HG02884 (cell line): ENCODE measurements at regions not wholly inside any gene's neighbourhood (a gene's known extent, or its start where the extent isn't known, plus 50 kb on each side); places are given as distances from the start of the nearest gene placed in this dataset.

Experiments
- ATAC-seq: cut with Tn5 transposase; IDR thresholded peaks from one replicate; pipeline ENCODE4 v1.9.1; 2021; ENCODE audit warnings: mild to moderate bottlenecking, moderate library complexity; ENCODE audit not compliant: unreplicated experiment

DNA sequence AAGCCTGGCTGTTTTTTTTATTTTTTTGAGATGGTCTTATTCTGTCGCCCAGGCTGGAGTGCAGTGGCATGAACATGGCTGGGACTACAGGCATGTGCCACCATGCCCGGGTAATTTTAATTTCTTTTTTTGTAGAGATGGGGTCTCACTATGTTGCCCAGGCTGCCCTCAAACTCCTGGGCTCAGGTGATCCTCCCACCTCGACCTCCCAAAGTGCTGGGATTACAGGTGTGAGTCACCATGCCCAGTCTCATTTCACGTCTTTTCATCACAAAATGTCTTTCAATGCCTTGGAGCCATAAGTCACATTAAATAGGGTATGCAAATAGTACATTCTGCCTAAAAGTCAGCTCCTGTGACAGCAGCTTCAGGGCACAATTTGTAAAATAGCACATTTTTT lies 52.8 kb downstream of the SOX2 start:
- no peak for ATAC-seq

DNA sequence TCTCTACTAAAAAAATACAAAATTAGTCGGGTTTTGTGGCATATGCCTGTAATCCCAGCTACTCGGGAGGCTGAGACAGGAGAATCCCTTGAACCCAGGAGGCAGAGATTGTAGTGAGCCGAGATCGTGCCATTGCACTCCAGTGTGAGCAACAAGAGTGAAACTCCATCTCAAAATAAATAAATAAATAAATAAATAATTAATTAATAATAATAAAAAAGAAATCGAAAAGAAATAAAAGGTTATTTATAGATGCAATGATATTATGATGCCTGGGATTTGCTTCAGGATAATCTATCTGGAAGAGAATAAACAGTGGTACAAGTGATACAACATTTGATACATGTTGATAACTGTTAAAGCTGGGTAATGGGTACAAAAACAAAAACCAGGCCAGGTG lies 58.6 kb downstream of the SOX2 start:
- ATAC-seq, result no peak

DNA sequence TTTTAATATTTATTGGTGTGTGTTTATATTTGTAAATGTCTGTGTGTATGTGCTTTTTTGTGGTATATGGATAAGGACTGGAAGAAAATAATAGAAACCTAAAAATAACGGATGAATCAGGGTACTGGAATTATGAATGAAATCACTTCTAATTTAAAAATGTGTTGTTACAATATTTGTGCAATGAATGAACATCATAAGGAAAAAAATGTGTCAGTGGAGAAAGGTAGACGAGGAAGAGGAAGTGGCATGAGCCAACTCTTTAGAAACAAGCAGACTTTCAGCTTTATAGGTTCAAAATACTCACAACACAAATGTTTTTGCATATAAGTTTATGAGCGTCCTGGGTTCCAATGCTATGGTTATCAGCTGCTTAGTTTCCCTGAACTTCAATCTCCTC lies 59.4 kb downstream of the SOX2 start:
- no peak for ATAC-seq

DNA sequence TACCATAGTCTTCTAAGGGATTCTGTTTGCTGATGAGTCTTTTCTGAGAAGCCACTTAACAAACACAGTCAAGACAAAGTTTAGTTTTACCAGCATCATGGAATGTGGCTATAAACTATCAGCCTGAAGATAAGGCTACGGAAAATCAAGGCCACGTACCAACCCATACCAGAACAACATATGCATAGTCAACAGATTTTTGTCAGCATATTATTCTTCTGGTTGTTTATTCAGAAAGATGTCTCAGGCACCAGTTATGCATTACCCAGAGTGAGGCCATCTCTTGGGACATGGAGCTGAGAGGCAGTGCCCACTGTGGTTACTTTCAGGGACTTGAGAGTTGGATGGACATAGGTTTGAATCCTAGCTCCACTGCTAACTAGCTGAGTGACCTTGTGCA lies 60.4 kb downstream of the SOX2 start:
- ATAC-seq, result no peak

DNA sequence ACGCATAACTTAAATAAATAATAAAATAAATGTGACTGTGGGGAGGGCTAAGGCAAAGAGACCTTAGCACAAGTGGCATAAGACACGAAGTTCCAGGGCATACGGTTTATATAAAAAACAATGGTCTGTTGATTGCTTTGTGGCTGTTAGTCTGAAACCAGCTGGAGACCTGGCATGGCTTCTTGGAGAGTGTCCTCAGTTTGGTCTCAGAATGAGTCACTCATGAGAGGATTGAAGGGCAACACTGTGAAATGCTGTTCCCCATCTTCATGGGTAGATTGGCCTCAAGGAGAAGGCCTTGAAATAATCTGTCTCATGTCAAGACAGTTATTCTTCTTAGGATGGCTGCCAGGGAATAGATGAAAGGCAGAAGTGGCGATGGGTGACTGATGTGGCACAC lies 62.2 kb downstream of the SOX2 start:
- no peak for ATAC-seq

DNA sequence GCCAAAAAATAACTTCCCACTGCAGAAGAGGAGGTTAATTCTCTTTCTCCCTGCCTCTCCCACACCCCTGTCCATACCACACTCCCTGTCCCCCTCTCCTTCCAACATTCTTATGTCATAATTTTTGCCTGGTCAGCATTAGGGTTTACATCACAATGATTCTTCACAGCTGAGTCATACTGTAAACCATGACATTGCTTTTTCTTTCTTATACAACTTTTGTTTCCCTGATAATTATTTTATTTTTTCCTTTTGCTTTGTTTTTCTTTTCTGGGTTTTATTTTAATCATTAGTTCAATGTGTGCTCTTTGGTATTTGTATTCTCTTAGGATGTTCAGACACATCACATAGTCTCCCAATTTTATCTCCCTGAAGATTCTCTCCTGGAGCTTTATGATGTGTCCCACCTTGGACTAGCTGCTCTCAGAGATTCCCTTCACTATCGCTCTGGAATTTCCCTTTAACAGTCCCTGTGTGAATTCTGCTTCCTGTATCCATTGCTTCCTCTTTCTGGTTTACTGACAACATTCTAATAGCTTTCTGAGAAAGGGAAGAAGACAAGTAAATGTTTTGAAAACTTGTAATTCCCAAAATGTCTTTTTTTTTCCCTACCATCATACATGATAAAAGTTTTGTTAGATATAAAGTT lies 70.7 kb downstream of the SOX2 start:
- ATAC-seq, result no peak

DNA sequence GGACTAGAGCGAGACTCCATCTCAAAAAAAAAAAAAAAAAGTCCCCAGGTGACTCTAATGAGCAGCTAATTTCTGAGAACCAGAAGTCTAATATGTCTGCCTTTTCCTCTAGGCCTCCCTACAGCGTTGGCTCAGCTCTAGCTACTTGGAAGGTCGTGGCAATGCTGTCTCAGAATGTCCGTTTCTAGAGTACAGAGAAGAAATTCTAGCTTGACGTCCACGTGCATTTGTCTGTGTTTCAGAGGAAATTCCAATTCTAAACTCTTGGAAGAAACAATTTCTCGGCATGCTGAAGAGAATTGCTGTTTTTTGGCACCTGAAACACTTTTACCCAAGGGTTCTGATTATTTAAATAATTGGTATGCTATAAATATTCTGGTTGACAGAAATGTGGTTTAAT lies 78.8 kb downstream of the SOX2 start:
- ATAC-seq, result no peak

DNA sequence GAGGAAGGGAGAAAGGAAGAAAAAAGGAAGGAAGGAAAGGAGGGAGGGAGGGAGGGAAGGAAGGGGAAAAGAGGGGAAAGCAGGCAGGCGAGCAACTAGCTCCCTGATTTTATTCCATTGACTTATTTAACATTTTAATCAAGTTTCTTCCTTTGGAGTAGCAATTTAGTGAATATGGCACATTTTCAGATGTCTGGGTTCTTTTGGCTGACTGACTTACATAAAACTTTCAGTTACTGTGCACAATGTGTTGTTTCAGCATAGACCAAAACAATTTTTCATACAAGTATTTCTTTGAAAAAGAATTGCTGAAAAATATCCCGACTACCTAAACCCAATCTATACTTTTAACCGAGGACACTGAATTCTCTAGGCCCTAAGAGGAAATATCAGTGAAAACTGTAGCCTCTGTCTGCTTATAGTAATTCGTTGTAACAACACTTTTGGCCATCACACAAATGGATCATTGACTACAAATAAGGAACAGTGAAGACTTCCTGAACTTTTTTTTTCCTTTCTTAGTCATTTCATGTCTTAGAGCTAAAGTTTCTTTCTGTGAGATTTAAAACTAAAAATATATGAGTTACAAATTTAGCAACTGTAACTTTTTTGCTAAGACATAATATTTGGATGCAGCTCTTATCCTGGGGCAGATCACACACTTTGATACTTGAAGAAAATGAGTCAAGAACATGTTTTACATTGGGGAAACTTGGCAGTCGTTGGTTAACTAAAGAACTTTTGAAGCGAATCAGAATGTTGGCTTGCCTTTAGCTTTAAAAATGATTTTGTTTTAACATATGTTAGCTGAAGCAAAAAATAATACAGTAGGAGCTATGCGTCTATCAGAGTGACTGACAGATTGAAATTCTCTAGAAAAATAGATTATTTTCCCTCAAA lies 79.6 kb downstream of the SOX2 start:
- no peak for ATAC-seq

DNA sequence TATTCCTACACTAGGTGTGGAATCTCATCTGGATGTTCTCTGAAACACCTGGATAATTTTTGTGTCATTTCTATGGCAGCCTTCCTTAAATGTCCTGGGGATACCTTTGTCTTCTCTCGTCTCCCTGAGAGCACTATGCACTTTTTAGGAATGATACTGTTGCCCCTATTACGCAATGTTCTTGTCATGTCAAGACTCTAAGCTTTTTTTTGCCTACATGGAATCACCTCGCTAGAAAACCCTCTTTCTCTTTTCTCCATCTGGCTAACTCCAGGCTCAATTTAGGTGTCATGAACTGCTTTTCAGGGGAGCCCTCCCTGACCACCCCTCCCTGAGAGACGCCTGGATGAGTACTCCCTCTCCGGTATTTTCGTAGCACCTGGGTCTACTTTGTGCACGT lies 81.3 kb downstream of the SOX2 start:
- no peak for ATAC-seq

DNA sequence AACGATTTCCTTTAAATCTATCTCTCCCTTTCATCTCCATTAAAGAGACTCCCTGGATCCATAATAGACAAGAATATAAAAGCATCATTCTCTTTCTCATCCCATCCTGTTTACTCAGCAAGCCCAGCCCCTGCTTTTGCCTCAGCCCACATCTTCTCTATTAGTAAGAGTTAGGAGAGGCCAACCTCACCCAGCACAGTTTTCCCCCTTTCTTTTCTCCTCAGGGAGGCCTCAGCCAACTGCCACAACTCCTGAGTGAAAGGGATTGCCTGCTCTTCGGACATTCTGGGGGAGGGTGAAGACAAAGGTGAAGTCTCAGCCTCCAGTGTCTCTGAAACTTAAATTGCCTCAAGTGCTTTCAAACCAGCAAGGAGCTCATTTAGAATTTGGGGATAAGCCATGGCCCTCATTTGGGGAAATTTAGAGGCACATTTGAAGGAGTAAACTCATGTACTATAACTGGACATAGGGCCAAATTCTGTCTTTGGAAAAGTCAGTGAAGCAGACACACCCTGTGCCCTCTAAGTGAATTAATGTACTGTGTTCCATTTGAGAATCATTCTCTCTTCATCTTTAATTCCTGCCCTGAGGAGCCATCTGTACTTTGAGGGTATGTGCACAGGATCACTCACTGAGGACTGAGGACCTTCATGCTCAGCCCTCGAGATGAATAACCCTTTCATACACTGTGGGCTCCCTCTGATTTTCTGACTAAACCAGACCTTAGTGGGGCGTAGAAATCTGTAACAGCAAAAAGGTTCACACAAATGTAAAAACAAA lies 82.5 kb downstream of the SOX2 start:
- ATAC-seq, result no peak

DNA sequence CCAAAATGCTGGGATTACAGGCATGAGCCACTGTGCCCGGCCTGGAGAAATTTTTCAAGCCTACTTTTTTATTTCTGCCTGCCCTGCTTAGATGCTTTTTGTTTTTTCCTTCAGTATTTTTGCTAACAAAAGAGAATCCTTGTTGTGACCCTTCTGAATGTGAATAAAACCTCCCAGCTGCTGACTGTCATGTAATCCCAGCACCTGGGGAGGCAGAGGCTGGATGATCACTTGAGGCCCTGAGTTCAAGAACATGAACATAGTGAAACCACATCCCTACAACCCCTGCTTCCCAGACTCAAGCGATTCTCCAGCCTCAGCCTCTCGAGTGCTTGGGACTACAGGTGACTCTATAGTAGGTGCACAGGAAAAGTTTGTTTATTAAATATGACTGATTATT lies 84.9 kb downstream of the SOX2 start:
- ATAC-seq, result no peak

DNA sequence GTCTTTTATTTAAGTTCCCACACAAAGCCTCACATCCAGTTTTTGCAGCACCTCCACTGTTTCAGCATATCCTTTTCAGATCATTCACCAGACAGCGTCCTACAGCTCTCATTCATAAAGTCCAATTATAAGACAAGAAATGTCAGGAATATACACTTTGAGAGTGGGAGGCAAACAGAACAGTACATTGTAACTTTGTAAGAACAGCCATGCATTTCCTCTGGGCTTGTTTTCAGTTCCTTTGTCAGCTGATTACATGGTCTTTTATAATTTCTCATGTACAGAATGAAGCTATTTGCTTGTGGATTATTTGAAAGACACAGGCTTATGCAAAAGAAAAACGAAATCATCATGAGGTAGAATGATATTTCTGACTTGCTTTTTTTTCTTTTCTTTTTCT lies 85.7 kb downstream of the SOX2 start:
- ATAC-seq, result no peak

DNA sequence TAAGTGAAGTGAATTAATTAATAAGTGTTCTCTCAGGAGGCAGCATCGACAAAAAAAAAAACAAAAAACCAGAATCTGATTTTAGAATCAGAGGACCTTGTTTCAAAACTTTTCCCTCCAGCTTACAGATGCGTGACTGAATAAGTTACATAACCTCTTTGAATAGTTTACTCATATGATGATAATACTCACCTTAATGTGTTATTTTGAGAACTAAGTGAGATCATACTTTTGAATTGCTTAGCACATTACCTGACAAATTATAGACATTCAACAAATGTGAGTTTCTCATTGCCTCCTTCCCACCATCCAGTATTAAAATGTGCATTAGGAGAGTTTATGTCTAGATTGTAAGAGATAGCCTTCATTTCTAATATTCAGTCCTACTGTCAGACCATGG lies 94.0 kb downstream of the SOX2 start:
- no peak for ATAC-seq

DNA sequence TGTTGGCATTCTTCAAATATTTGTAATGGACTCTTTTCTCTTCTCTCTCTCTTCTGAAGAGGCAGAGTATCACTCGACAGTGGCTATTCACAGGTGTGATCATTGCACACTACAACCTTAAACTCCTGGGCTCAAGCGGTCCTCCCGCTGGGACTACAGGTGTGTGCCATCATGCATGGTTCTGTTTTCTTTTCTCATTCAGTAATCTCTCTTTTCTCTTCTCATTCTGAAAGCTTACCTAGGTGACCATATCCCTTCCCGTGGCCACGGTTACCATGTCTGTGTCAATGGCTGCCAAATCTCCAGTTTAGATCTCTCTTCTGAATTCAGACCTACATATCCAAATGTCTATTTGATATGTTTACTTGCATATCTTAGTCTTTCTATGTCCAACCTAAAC lies 96.3 kb downstream of the SOX2 start:
- no peak for ATAC-seq

DNA sequence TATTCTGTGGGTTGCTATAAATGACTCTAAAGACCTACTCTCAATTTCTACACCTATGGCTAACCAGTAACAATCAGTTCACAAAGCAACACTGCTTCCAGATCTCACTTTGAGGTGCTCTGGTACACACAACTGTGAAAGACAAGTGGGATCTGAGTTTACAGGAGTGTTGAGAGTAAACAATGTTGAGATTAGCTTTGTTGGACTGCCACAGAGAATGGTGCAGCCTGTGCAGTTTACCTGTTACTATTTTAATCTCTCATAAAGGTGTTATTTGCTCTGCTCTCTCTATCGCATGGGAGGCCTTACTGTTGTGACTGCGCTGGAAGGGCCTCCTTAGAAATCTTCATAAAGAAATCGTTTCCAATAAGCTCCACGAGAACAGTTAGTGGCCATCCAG lies 112.0 kb downstream of the SOX2 start:
- ATAC-seq, result no peak

DNA sequence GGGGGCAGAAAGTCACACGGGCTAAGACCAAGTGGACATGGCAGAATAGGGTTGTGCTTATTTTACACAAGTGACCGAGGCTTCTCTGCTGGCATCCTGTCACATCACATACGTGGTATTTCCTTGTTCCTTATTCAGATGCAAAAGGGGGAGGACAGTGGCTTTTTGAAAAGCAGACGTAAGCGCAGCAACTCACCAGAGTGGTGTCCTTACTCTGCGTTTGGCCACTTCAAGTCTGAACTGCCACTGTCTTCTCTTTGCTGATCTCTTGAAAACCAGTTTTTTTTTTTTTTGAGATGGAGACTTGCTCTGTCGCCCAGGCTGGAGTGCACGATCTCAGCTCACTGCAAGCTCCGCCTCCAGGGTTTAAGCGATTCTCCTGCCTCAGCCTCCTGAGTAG lies 113.2 kb downstream of the SOX2 start:
- no peak for ATAC-seq

DNA sequence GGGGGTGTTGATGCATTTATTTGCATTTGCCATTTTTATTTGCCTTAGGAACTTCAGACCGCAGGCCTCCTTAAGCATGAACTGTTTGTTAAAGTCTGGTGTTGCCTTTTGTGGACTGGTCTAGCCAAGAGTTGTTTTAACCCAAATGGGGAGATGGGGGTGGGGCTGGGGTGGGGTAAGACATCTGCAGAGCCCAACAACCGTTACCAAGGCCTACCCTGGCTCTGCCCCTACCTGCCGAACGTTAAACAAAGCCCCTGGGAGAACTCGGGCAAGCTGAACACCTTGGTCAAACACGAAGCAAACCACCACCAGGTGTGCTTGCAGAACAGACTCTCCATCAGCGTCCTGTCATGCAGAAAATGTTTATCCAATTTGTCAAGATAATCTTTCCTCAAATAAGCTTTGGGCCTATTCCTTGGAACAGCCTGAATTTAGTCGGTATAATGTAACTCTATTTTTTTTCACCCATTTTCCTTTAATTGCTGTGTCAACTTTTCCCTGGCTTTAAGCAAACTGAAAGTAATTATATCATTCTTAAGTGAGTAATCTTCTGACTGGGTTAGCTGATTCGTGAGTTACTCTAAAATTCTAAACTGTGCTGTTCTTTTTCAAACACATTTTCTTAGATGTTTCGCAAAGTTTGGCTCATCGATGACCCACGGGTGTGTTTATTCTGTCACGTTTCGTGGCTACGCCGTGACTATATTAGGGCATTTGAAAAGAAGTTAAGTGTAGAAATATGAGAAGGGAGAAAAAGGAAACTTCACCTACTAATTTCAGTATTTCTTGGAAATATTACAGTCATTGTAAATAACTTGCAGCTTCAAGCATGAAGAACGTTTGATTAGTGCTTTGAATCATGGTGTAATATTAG lies 127.6 kb downstream of the SOX2 start:
- ATAC-seq, result peak; percentile 29

DNA sequence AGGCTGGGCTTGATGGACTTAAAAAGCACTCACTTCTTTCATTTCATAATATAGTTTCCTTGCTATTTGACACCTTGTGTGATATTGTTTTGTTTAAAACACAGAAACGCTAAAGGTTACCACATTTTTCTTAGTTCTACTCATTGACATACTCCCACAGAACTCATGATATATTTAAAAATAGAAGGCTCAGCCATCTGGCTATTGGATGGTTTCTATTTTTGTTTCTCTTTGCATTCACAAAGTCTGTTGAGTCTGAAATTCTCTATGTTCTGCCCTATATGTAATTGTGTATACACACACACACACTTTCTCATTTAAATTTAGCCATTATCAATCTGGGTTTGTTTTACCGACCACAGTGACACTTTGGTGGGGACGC lies 128.2 kb downstream of the SOX2 start:
- ATAC-seq, result peak; percentile 56

DNA sequence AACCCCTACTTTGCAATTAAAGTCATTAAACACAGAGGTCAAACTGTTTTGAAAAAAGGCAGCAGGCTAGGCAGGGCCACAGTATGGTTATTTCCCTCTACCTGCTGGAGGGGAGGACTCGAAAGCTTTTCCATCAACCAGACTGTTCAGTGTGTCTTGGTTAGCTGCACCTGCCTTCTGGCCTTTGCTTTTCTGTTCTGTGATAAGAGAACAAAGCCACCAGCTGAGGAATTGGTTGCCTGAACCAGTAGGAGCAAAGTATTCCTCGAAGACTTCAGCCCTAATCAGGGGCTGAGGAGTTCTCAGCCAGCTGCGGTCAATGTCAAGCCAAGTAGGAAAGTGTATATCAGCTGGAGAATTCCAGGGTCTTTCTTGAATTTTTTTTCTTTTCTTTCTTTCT lies 132.5 kb downstream of the SOX2 start:
- no peak for ATAC-seq

DNA sequence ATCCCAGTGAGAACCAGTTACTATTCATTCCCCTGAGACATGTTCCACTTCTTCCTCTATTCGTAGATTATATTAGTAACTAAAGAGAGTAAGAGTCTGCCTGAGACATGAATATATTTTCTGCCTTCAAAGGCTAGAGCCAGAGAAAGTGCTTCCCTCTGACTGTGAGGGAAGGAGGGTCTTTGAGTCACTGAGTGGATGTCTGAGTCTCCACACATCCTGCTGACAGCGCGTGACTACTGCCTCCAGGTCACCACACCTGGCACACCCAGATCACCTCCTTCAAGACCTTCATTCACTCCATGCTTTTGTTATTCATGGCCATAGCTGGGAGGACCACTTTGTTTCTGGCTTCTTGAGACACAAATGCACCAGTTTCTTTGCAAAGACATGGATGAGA lies 135.6 kb downstream of the SOX2 start:
- ATAC-seq, result no peak

DNA sequence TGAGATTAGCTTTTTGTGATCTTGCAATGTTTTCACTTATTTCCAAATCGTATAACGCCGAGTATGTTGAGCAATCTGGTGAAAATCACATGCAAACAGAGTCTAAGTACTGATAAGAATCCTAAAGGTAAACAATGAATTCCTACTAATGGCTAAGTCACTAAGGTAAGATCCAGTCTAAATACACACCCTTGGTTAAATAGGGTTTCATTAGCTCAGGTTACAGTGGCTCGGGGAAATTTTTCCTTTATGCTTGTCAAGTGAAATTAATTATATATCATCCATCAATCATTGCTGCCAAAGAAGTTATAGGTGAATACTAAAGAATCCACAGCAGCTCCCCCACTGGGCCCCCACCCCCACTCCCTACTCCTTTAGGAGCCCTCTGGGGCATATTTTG lies 139.3 kb downstream of the SOX2 start:
- no peak for ATAC-seq
